Spleen (tissue), 7 donors: ENCODE measurements at regions not wholly inside any gene's neighbourhood (a gene's known extent, or its start where the extent isn't known, plus 50 kb on each side); places are given as distances from the start of the nearest gene placed in this dataset.
"Not testable (repeated sequence)": the region's sequence is repeated elsewhere in the genome, so short reads cannot be mapped to it uniquely, and the experiment has no call there.

Experiments used
- CTCF ChIP-seq, 11 experiments: fragments of 200-600 bp in 7 of 11; fragments of 450-650 bp in 4 of 11; sonication (generic) in 4 of 11; IDR thresholded peaks in 8 of 11; conservative IDR thresholded peaks in 3 of 11; 1 replicate in 7 of 11; 2 replicates in 4 of 11; pipeline versions ENCODE4 v1.4.0 to v1.8.0; 2016 to 2021; ENCODE audit warnings: antibody characterized with exemption in 11 of 11, inconsistent platforms in 4 of 11, mild to moderate bottlenecking in 1 of 11
- POLR2A ChIP-seq, 3 donors: fragments of 450-650 bp; IDR thresholded peaks; one replicate each; pipeline ENCODE4 v1.5.1; 2017; ENCODE audit warnings: antibody characterized with exemption in 3 of 3, mild to moderate bottlenecking in 1 of 3
- POLR2AphosphoS5 ChIP-seq, 3 donors: sonication (generic); formaldehyde crosslinking; IDR thresholded peaks; one replicate each; pipeline ENCODE4 v1.5.1; 2017; ENCODE audit warnings: antibody characterized with exemption in 3 of 3
- donor health status: DM: no; HTN: no; CAD: no; lungs with moderate emphysema.
- donor health status: DM: no; HTN: no; CAD: no.
- donor health status: DM: no; HTN: no; CAD: no.

DNA sequence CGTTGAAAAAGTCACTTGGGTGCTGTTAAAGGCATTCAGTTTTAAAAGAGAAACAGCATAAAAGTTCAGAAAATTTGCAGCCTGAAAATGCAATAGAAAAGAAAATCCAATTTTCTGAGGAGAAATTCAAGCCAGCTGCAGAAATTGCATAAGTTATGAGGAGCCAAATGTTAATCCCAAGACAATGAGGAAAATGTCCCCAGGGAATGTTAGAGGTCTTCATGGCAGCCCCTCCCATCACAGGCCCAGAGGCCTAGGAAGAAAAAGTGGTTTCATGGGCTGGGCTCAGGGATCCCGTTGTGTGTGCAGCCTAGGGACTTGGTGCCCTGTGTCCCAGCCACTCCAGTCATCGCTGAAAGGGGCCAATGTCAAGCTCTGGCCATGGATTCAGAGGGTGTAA is 1055.6 kb downstream of the DIPK2A start:
- not testable (repeated sequence) for TF ChIP-seq CTCF (IDR thresholded peaks at IDR 0.05 in 8 of 11, conservative IDR thresholded peaks at IDR 0.05 in 3 of 11); POLR2A (IDR thresholded peaks at IDR 0.05); POLR2AphosphoS5 (IDR thresholded peaks at IDR 0.05)
